ENCODE measurements at regions not wholly inside any gene's neighbourhood (a gene's known extent, or its start where the extent isn't known, plus 50 kb on each side); places are given as distances from the start of the nearest gene placed in this dataset.

DNA sequence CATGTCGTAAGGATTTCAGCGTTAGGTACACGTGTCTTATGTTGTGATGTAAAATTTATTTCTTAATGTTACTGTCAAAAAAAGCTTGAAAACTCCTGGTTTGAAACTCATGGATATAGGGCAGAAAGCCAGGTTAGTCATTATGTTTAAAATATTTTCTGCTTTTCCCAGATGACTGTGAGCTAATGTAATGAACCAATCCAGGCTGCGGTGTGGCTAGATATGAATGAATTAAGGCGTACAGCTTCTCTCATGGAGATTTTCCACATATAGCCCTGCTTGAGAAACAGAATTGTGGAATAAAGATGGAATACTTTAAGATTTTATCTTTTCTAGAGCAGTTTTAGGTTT, 80.3 kb upstream of the STMND1 start (continued):
- TF ChIP-seq, protein P1, sequence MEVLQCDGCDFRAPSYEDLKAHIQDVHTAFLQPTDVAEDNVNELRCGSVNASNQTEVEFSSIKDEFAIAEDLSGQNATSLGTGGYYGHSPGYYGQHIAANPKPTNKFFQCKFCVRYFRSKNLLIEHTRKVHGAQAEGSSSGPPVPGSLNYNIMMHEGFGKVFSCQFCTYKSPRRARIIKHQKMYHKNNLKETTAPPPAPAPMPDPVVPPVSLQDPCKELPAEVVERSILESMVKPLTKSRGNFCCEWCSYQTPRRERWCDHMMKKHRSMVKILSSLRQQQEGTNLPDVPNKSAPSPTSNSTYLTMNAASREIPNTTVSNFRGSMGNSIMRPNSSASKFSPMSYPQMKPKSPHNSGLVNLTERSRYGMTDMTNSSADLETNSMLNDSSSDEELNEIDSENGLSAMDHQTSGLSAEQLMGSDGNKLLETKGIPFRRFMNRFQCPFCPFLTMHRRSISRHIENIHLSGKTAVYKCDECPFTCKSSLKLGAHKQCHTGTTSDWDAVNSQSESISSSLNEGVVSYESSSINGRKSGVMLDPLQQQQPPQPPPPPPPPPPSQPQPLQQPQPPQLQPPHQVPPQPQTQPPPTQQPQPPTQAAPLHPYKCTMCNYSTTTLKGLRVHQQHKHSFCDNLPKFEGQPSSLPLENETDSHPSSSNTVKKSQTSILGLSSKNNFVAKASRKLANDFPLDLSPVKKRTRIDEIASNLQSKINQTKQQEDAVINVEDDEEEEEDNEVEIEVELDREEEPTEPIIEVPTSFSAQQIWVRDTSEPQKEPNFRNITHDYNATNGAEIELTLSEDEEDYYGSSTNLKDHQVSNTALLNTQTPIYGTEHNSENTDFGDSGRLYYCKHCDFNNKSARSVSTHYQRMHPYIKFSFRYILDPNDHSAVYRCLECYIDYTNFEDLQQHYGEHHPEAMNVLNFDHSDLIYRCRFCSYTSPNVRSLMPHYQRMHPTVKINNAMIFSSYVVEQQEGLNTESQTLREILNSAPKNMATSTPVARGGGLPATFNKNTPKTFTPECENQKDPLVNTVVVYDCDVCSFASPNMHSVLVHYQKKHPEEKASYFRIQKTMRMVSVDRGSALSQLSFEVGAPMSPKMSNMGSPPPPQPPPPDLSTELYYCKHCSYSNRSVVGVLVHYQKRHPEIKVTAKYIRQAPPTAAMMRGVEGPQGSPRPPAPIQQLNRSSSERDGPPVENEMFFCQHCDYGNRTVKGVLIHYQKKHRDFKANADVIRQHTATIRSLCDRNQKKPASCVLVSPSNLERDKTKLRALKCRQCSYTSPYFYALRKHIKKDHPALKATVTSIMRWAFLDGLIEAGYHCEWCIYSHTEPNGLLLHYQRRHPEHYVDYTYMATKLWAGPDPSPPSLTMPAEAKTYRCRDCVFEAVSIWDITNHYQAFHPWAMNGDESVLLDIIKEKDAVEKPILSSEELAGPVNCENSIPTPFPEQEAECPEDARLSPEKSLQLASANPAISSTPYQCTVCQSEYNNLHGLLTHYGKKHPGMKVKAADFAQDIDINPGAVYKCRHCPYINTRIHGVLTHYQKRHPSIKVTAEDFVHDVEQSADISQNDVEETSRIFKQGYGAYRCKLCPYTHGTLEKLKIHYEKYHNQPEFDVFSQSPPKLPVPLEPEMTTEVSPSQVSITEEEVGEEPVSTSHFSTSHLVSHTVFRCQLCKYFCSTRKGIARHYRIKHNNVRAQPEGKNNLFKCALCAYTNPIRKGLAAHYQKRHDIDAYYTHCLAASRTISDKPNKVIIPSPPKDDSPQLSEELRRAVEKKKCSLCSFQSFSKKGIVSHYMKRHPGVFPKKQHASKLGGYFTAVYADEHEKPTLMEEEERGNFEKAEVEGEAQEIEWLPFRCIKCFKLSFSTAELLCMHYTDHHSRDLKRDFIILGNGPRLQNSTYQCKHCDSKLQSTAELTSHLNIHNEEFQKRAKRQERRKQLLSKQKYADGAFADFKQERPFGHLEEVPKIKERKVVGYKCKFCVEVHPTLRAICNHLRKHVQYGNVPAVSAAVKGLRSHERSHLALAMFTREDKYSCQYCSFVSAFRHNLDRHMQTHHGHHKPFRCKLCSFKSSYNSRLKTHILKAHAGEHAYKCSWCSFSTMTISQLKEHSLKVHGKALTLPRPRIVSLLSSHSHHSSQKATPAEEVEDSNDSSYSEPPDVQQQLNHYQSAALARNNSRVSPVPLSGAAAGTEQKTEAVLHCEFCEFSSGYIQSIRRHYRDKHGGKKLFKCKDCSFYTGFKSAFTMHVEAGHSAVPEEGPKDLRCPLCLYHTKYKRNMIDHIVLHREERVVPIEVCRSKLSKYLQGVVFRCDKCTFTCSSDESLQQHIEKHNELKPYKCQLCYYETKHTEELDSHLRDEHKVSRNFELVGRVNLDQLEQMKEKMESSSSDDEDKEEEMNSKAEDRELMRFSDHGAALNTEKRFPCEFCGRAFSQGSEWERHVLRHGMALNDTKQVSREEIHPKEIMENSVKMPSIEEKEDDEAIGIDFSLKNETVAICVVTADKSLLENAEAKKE (CRISPR knock-in tag; IDR thresholded peaks at IDR 0.05), result no peak
- TF ChIP-seq, protein P2, sequence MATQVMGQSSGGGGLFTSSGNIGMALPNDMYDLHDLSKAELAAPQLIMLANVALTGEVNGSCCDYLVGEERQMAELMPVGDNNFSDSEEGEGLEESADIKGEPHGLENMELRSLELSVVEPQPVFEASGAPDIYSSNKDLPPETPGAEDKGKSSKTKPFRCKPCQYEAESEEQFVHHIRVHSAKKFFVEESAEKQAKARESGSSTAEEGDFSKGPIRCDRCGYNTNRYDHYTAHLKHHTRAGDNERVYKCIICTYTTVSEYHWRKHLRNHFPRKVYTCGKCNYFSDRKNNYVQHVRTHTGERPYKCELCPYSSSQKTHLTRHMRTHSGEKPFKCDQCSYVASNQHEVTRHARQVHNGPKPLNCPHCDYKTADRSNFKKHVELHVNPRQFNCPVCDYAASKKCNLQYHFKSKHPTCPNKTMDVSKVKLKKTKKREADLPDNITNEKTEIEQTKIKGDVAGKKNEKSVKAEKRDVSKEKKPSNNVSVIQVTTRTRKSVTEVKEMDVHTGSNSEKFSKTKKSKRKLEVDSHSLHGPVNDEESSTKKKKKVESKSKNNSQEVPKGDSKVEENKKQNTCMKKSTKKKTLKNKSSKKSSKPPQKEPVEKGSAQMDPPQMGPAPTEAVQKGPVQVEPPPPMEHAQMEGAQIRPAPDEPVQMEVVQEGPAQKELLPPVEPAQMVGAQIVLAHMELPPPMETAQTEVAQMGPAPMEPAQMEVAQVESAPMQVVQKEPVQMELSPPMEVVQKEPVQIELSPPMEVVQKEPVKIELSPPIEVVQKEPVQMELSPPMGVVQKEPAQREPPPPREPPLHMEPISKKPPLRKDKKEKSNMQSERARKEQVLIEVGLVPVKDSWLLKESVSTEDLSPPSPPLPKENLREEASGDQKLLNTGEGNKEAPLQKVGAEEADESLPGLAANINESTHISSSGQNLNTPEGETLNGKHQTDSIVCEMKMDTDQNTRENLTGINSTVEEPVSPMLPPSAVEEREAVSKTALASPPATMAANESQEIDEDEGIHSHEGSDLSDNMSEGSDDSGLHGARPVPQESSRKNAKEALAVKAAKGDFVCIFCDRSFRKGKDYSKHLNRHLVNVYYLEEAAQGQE (IDR thresholded peaks at IDR 0.05; ENCODE audit: unreplicated experiment), result no peak
- no peak for TF ChIP-seq CREB1 (CRISPR knock-in tag; IDR thresholded peaks at IDR 0.05; ENCODE audit: low read depth)
- TF ChIP-seq, protein P3, sequence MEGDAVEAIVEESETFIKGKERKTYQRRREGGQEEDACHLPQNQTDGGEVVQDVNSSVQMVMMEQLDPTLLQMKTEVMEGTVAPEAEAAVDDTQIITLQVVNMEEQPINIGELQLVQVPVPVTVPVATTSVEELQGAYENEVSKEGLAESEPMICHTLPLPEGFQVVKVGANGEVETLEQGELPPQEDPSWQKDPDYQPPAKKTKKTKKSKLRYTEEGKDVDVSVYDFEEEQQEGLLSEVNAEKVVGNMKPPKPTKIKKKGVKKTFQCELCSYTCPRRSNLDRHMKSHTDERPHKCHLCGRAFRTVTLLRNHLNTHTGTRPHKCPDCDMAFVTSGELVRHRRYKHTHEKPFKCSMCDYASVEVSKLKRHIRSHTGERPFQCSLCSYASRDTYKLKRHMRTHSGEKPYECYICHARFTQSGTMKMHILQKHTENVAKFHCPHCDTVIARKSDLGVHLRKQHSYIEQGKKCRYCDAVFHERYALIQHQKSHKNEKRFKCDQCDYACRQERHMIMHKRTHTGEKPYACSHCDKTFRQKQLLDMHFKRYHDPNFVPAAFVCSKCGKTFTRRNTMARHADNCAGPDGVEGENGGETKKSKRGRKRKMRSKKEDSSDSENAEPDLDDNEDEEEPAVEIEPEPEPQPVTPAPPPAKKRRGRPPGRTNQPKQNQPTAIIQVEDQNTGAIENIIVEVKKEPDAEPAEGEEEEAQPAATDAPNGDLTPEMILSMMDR (conservative IDR thresholded peaks at IDR 0.05; ENCODE audit: low read depth in 2 of 2), result no peak

Measured in GM23338 (cell line).